22Rv1 (cell line): ENCODE measurements at regions not wholly inside any gene's neighbourhood (a gene's known extent, or its start where the extent isn't known, plus 50 kb on each side); places are given as distances from the start of the nearest gene placed in this dataset.

Experiments used
- H3K27ac ChIP-seq: fragments of 450-650 bp; 2 replicates; pipeline ENCODE4 v1.5.1; 2017
- ZFX ChIP-seq: fragments of 450-650 bp; IDR thresholded peaks from 2 replicates; pipeline ENCODE4 v1.6.1; 2017; ENCODE audit warnings: antibody characterized with exemption, borderline replicate concordance
- TF ChIP-seq, protein P1 (sequence below): fragments of 450-650 bp; IDR thresholded peaks from 2 replicates; pipeline ENCODE4 v1.5.1; 2017; ENCODE audit warnings: mild to moderate bottlenecking

DNA sequence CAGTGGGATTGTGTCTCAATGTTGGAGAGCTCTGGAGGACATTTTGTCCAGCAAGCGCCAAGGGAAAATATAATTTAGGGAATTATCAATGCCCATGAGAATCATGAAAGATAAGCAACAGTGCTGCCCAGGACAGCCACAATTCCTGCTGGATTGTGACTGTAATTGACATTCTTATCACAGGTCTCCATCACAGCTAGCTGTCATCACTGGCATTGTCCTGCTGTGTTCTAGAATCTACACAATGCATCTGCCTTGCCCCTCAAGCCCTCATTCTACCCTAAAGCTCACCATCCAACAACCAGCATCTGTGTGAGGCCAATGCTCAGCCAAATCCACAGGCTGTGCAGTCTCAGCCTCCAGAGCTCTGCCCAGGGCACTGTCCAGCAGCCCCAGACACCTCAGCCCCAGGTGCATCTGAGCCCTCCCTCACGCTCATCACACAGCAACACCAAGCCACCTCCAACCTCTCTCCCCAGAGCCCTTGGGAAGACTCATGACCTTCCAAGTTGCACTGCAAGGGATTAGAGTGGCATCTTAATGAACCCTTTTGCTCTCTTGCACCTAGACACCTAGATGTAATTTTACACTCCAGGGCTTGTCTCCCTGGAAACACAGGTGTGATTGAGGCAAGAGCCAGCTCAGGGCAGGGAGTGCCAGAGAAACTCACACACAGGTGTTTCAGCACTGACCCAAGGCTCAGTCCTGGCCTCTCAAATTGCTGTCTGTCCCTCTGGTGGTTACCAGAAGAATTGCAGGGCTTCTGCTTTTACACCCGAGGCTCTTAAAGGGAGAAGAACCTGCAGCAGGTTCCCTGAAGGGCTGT is 85.2 kb upstream of the PHACTR3 start:
- no peak overlapping the region for H3K27ac ChIP-seq
- TF ChIP-seq ZFX = no peak
- TF ChIP-seq, protein P1, sequence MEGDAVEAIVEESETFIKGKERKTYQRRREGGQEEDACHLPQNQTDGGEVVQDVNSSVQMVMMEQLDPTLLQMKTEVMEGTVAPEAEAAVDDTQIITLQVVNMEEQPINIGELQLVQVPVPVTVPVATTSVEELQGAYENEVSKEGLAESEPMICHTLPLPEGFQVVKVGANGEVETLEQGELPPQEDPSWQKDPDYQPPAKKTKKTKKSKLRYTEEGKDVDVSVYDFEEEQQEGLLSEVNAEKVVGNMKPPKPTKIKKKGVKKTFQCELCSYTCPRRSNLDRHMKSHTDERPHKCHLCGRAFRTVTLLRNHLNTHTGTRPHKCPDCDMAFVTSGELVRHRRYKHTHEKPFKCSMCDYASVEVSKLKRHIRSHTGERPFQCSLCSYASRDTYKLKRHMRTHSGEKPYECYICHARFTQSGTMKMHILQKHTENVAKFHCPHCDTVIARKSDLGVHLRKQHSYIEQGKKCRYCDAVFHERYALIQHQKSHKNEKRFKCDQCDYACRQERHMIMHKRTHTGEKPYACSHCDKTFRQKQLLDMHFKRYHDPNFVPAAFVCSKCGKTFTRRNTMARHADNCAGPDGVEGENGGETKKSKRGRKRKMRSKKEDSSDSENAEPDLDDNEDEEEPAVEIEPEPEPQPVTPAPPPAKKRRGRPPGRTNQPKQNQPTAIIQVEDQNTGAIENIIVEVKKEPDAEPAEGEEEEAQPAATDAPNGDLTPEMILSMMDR = peak; percentile 82

DNA sequence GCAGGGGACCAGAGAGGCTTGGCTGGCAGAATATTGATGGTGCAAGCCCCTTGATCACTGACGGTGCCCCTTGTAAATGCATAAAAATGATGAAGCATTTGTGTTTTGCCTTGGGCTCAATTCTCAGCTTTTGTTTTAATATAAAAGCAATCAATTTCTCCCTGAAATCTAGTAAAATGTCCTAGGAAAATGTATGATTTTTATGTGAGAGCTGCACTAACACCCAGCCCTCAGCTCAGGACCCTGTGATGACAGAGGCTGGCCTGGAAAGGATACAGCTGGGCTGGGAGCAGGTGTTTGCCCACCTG is 84.7 kb upstream of the PHACTR3 start:
- TF ChIP-seq, protein P1 = peak; percentile 41
- no peak for TF ChIP-seq ZFX
- no peak overlapping the region for H3K27ac ChIP-seq

DNA sequence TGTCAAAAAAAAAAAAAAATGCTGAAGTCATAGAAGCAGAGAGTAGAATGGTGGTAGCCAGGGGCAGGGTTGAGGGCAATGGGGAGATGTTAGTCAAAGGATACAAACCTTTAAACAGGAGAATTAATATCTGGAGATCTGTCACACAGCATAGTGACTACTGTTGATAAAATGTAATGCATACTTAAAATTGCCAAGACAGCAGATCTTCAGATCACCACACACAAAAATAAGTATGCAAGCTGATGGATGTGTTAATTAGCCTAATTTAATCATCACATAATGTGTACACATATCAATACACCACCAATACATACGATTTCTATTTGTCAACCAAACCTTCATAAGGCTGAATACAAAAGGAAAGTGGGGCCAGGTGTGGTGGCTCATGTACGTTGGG is 83.5 kb upstream of the PHACTR3 start:
- TF ChIP-seq, protein P1 = no peak
- TF ChIP-seq ZFX = no peak
- H3K27ac ChIP-seq = no peak overlapping the region

DNA sequence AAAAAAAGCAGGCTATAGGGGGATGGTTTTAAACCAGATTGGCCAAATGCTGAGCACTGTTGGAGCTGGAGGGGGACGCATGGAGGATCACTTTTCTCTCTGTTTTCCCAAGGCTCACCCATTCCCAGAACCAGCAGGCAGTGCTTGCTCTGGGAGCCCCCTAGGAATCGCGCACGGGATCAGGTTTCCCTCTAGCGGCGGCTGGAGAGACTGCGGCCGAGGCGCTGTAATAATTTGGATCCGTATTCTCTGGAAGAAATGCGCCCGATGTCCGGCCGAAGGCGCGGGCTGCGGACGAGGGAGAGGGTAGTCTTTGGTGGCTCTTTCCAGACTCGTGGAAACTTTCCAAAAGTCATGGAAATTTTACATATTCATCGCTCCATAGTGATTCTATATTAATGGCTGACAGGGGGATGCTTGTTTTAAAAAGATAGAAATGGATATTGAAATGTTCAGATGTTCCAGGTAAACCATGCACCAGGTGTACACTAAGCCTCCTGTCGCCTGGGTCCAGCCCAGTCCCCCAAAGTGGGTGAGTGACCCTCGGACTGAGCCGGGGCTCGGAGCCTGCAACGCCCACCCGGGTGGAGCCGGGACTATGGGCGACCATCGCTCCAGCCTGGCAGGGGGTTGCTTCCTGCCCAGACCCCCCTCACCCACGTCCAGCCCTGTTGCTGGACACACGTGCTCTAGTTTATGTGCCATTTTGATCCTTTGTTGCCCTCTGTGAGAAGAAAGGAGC is 78.7 kb upstream of the PHACTR3 start:
- TF ChIP-seq, protein P1 = peak; percentile 95
- TF ChIP-seq ZFX = no peak
- H3K27ac ChIP-seq = no peak overlapping the region

DNA sequence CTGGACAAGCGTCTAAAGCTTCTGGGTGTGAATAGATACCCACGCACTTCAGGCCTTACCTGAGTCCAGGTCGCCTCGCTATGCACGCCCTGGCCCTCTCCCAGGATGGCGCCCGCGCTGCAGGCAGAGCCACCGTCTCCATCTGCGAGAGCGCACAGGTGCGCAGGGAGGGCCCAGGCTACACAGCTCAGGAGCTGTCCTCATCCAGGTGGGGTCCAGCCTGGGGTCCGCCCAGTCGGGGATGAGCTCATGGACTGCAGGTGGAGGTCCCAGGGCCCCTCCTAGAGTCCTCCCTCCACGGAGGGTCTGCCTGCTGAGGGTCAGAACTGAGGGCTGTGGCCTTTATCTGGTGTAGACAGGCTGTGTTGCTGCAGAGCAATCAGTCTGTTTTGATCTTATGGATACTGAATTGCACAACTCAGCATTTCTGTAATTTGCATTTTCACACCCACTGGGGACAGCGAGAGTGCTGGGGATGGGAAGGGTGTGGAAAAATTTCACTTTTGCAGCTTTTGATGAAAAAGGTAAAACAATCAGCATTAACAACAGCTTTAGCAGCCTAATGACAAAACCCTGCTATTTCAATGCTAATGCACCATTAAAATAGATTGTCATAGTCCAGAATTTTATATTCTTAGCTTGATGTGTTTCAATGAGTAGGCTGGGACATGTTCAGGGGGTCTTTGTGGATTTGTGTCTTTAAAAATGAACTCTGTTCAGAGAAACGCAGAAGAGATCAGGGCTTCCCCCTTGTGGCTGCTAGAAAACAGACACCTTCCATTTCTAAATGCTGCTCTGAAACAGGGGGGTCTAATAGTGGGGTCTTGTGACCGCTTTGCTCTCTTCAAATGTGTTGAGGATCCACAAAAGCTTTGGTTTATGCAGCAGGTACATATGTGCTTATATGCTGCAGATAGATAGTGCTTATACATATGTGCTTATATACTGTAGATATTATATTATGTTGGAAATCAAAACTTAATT is 77.8 kb upstream of the PHACTR3 start:
- H3K27ac ChIP-seq = no peak overlapping the region
- TF ChIP-seq, protein P1 = no peak; the same call in none of the 2 replicates
- TF ChIP-seq ZFX = no peak

DNA sequence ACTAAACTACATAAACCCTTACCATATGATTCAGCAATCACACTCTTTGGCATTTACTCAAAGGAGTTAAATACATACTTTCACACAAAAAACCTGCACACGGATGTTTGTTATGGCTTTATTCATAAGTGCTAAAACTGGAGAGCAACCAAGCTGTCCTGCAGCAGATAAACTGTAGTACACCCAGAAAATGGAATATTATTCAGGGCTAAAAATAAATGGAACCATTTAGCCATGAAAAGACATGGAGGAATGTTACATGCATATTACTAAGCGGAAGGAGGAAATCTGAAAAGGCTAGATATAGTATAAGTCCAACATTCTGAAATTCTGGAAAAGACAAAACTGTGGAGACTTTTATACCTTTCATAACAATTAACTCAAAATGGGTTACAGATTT is 73.6 kb upstream of the PHACTR3 start:
- TF ChIP-seq, protein P1 = no peak
- TF ChIP-seq ZFX = no peak
- H3K27ac ChIP-seq = no peak overlapping the region
